ENCODE measurements at regions not wholly inside any gene's neighbourhood (a gene's known extent, or its start where the extent isn't known, plus 50 kb on each side); places are given as distances from the start of the nearest gene placed in this dataset.

- TF ChIP-seq CTCF (IDR thresholded peaks at IDR 0.05; ENCODE audit: insufficient read depth, low read length, poor library complexity, severe bottlenecking) (no peak), EZH2phosphoT487 (conservative IDR thresholded peaks at IDR 0.05; ENCODE audit: low read length) (no peak)
These were observed 500.1 kb upstream of the ID4 start for GRCh38 chr6:19337101-19337500.
